ENCODE measurements at regions not wholly inside any gene's neighbourhood (a gene's known extent, or its start where the extent isn't known, plus 50 kb on each side); places are given as distances from the start of the nearest gene placed in this dataset.

DNA sequence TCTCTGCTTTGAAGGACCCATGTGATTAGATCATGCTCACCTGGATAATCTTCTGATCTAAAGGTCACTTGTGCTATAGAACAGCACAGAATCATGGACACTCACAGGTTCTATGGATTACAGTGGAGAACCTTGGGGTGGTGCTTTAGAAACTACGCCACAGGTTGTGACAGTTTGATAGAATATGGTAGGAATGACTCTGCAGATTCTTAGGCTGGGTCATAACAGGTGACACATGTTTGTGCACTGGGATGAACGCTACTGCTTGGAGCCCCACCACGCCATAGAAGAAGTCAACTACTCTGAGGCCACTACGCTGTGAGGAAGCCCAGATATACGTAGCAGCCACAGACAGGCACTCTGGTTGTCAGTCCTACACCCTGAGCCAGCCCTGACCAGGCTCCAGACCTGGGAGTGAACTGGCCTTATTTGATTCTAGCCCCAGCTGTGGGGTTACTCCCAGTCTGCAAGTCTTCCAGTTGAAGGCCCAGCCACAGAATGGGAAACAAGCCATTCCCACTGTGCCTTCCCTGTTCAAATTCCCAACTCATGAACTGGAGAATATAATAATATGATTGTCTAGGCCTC lies 99.0 kb upstream of the SLC24A3 start:
- DNase-seq (ENCODE audit: insufficient read length, low spot score) (no peak), FAIRE-seq (no peak)
- TF ChIP-seq, protein P1, sequence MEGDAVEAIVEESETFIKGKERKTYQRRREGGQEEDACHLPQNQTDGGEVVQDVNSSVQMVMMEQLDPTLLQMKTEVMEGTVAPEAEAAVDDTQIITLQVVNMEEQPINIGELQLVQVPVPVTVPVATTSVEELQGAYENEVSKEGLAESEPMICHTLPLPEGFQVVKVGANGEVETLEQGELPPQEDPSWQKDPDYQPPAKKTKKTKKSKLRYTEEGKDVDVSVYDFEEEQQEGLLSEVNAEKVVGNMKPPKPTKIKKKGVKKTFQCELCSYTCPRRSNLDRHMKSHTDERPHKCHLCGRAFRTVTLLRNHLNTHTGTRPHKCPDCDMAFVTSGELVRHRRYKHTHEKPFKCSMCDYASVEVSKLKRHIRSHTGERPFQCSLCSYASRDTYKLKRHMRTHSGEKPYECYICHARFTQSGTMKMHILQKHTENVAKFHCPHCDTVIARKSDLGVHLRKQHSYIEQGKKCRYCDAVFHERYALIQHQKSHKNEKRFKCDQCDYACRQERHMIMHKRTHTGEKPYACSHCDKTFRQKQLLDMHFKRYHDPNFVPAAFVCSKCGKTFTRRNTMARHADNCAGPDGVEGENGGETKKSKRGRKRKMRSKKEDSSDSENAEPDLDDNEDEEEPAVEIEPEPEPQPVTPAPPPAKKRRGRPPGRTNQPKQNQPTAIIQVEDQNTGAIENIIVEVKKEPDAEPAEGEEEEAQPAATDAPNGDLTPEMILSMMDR (IDR thresholded peaks at IDR 0.05; ENCODE audit: insufficient read depth, missing control alignments) = no peak

DNA sequence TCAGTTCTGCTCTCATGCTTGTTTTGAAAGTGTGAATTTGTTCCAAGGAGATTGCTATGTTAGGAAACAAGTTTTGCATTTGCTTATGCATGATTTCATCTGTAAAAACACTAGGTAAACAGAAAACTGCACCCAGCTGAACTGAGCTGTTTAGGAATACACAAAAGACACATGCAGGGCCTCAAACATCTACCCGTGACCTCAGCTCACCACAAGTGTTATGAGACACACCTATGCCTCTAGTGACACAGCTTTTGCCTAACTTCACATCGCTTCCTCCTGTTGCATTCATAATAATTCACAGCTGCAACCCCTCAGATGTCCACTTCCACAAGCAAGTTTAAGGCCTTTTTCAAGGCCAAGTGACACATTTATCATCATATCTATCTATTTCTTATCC lies 98.0 kb upstream of the SLC24A3 start:
- FAIRE-seq = no peak
- TF ChIP-seq, protein P1 (IDR thresholded peaks at IDR 0.05; ENCODE audit: insufficient read depth, missing control alignments) = no peak
- DNase-seq (ENCODE audit: insufficient read length, low spot score) = no peak

DNA sequence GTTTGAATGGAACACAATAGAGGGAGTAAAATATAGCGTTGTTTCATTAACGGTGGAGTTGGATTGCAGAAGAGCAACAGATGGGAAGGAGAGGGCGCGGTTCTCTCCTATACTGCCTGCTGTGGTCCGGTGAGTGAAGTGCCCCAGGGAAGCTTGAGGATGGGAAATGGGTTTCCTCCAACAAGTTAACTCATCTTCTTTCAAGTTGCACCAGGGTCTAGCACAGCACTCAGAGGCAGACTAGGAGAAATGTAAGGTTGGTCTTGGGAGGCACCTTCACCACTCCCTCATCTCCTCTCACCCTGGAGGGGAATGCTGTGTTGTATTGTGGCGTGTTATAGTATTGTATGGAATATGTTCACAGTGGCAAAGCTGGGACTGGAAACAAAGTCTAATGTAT lies 96.9 kb upstream of the SLC24A3 start:
- TF ChIP-seq, protein P1 (IDR thresholded peaks at IDR 0.05; ENCODE audit: insufficient read depth, missing control alignments) = no peak
- FAIRE-seq (no peak), DNase-seq (ENCODE audit: insufficient read length, low spot score) (no peak)

DNA sequence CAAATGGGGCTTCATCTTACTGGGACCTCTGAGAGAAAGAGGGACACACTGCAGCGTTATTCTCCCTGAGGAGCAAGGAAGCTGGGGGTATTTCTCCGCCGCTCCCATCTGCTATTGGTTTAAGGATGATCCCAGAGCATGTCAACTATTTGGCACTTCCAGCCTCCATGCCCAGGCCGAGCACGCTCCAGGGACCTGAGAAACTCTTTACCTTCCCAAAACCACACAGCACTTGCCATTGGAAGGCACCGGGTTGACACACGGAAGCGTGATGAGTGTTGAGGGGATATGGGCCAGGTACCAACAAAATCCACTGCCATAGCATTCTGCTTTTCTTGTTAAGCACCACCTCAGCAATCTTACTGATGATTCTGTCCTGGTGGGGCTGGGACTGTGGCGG lies 92.4 kb upstream of the SLC24A3 start:
- TF ChIP-seq, protein P1 (IDR thresholded peaks at IDR 0.05; ENCODE audit: insufficient read depth, missing control alignments) = no peak
- FAIRE-seq (no peak), DNase-seq (ENCODE audit: insufficient read length, low spot score) (no peak)

DNA sequence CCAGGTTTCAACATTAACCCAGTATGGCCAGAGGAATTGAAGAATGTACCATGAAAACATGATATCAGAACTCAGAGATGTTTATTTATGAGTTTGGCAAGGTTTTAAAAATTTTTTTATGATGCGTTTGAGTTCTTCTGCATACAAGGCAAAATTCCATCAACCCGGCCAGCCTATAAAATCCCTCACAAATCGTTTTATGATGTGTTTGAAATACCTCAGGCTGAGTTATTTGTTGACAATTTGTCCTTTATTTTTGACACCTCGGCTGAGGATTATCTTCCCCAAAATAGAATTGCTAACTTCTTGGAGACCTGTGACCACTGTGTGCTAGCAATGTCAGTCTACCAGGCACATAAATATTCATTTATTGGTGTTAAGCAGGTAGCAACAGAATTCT lies 91.9 kb upstream of the SLC24A3 start:
- no peak for DNase-seq (ENCODE audit: insufficient read length, low spot score)
- FAIRE-seq = no peak
- TF ChIP-seq, protein P1 (IDR thresholded peaks at IDR 0.05; ENCODE audit: insufficient read depth, missing control alignments) = no peak

DNA sequence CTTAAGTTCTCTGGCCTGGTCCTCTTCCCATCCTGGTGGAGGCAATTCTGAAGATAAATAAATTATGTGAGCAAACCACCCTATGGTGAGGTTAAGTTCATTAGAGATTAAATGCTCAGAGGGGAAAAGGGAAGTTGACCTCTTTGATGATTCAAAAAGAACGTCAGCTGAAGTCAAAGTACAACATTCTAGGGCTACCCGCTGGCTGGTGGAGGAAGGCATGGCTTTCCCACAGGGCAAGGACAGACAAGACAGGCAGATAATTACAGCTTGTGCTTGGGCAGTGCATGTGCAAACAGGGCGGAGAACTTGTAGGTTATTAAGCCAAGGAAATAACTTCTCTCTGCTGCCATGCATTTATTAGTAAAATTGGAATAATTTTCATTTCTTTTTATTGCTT lies 91.0 kb upstream of the SLC24A3 start:
- TF ChIP-seq, protein P1 (IDR thresholded peaks at IDR 0.05; ENCODE audit: insufficient read depth, missing control alignments) = no peak
- DNase-seq (ENCODE audit: insufficient read length, low spot score) (no peak), FAIRE-seq (no peak)

DNA sequence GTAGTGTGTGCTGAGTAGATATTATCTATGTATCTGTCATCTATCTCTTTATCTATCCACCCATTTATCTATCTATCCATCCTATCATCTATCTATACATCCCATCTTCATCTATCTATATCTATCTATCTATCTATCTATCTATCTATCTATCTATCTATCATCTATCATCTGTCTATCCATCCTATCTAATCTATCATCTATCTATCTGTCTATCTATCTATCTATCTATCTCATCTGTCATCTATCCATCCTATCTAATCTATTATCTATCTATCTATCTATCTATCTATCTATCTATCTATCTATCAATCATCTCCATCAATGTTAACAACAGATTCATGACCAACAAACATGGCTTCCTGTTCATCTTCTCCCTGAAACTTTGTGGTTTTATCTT lies 90.5 kb upstream of the SLC24A3 start:
- DNase-seq (ENCODE audit: insufficient read length, low spot score) (no peak), FAIRE-seq (no peak)
- TF ChIP-seq, protein P1 (IDR thresholded peaks at IDR 0.05; ENCODE audit: insufficient read depth, missing control alignments) = no peak
